ENCODE measurements at regions not wholly inside any gene's neighbourhood (a gene's known extent, or its start where the extent isn't known, plus 50 kb on each side); places are given as distances from the start of the nearest gene placed in this dataset.

DNA sequence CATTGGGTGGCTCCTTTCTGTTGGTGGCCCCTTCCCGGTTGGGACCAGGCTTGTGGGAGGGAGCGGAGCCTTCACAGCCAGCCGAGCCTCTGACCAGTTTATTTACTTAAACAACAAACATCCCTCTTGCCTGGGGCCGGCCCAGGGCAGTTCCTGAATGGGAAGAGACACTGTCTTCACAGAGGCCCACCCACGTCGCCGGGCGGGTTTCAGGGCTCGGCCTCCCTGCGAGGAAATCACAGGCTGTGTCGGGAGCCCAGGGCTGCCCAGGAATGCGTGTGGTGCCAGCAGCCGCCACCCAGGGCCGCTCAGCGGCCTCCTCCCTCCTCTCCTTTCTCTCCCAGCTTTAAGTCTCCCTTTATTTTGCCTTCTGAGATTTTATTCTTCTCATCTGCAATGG lies 132.5 kb downstream of the HSD17B3 start:
- H3K27me3 ChIP-seq = no peaks in the 10 kb centered on the region
- no peaks in the 10 kb centered on the region for H3K36me3 ChIP-seq
- no peak overlapping the region for H3K9ac ChIP-seq (ENCODE audit: low read depth in 2 of 2, low read length in 2 of 2)
- no peaks in the 10 kb centered on the region for H3K9me3 ChIP-seq
- no peak overlapping the region for H3K4me3 ChIP-seq
- TF ChIP-seq, protein P1, sequence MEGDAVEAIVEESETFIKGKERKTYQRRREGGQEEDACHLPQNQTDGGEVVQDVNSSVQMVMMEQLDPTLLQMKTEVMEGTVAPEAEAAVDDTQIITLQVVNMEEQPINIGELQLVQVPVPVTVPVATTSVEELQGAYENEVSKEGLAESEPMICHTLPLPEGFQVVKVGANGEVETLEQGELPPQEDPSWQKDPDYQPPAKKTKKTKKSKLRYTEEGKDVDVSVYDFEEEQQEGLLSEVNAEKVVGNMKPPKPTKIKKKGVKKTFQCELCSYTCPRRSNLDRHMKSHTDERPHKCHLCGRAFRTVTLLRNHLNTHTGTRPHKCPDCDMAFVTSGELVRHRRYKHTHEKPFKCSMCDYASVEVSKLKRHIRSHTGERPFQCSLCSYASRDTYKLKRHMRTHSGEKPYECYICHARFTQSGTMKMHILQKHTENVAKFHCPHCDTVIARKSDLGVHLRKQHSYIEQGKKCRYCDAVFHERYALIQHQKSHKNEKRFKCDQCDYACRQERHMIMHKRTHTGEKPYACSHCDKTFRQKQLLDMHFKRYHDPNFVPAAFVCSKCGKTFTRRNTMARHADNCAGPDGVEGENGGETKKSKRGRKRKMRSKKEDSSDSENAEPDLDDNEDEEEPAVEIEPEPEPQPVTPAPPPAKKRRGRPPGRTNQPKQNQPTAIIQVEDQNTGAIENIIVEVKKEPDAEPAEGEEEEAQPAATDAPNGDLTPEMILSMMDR (IDR thresholded peaks at IDR 0.05) = no peak
- H3K4me1 ChIP-seq = peaks cover 4% of the 10 kb centered on the region
- intact Hi-C loops (cut with DNase I) = no loop called here
- peak overlapping the region; percentile 65 for H3K27ac ChIP-seq
- DNase-seq = peak; percentile 66

DNA sequence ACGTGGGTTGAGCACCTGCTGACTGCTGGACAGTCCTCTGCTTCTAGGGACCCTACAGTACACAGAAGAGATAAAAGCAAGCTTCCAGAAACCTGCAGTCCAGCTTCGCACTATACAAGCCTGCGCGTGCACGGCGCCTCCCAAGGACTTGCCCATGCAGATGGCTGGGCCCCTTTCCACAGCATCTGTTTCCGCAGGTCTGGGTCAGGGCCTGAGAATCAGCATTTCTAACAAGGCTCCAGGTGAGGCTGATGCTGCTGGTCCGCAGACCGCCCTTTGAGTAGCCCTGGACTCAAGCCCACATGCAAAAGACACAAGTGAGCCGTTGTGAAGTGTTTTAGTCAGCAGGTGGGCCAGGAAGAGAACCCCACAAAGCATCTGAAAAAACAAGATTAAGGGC lies 133.1 kb downstream of the HSD17B3 start:
- no peak overlapping the region for H3K9ac ChIP-seq (ENCODE audit: low read depth in 2 of 2, low read length in 2 of 2)
- peaks cover 4% of the 10 kb centered on the region for H3K4me1 ChIP-seq
- no peaks in the 10 kb centered on the region for H3K9me3 ChIP-seq
- intact Hi-C loops (cut with DNase I) = no loop called here
- H3K4me3 ChIP-seq = no peak overlapping the region
- H3K36me3 ChIP-seq = no peaks in the 10 kb centered on the region
- DNase-seq = no peak
- no peaks in the 10 kb centered on the region for H3K27me3 ChIP-seq
- TF ChIP-seq, protein P1 (IDR thresholded peaks at IDR 0.05) = no peak
- peak overlapping the region; percentile 65 for H3K27ac ChIP-seq

DNA sequence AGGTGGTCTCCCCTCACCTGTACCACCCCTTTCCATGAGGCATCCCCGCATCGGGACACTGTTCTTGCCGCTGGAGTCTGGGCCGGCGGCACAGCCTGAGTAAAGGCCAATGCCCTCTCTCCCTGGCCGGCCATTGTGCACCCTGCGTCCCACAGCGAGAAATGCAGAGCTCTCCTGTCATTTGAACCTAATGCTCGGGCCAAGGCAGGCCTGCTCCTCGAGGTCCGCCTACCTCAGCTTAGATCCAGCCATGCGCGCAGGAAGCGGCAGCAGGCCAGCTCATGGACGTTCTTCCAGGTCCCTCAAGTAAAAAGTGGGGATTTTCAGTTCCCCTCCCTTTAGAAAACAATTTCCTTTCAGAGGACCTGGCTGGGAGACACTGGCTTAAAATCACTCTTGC lies 135.0 kb downstream of the HSD17B3 start:
- no peaks in the 10 kb centered on the region for H3K27me3 ChIP-seq
- H3K9ac ChIP-seq (ENCODE audit: low read depth in 2 of 2, low read length in 2 of 2) = no peak overlapping the region
- TF ChIP-seq, protein P1 (IDR thresholded peaks at IDR 0.05) = no peak
- H3K9me3 ChIP-seq = no peaks in the 10 kb centered on the region
- H3K27ac ChIP-seq = no peak overlapping the region
- no peak overlapping the region for H3K4me3 ChIP-seq
- intact Hi-C loops (cut with DNase I) = no loop called here
- H3K36me3 ChIP-seq = no peaks in the 10 kb centered on the region
- DNase-seq = no peak
- peaks cover 4% of the 10 kb centered on the region for H3K4me1 ChIP-seq

DNA sequence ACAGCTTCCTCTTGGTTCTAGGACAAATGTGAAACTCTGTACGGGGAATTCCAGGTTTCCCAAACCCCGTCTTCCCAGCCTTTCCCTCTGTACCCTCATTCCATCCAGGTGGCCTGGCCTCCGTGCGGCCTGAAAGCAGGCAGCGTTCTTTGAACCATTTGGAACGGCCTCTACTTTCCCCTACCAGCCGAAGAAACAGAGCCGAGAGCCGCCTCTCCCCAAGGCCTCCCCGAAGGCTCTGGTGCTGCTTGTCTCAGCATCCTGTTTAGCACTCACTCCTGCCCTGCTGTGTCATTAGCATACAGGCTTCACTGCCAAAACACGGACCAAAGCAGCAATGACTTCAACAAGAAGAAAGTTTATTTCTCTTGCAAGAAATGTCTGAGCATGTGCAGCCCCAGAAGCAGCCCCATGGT lies 137.7 kb downstream of the HSD17B3 start:
- DNase-seq = no peak
- H3K9ac ChIP-seq (ENCODE audit: low read depth in 2 of 2, low read length in 2 of 2) = no peak overlapping the region
- no peak overlapping the region for H3K27ac ChIP-seq
- H3K36me3 ChIP-seq = no peaks in the 10 kb centered on the region
- no peak overlapping the region for H3K4me3 ChIP-seq
- intact Hi-C loops (cut with DNase I) = no loop called here
- TF ChIP-seq, protein P1 (IDR thresholded peaks at IDR 0.05) = no peak
- no peaks in the 10 kb centered on the region for H3K9me3 ChIP-seq
- H3K27me3 ChIP-seq = no peaks in the 10 kb centered on the region
- no peaks in the 10 kb centered on the region for H3K4me1 ChIP-seq

DNA sequence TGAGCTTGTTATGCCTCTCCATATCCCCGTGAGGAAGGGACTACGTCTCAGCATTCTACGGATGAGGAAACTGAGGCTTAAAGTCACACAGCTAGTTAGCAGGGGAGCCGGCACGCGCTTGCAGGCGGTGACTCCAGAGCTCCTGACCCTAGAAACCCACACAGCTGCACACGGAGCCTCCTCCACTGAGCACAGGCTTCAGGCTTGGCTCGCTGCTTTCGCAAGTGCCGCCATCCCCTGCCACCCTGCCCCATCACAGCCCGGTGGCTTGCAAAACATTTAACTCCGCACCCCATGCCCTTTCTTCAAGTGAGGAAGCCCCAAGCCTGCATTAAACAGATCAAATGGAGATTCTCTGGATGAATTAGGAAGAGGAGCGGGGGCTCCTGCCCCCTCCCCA lies 138.3 kb downstream of the HSD17B3 start:
- TF ChIP-seq, protein P1 (IDR thresholded peaks at IDR 0.05) = no peak
- no peaks in the 10 kb centered on the region for H3K27me3 ChIP-seq
- no peak overlapping the region for H3K4me3 ChIP-seq
- intact Hi-C loops (cut with DNase I) = no loop called here
- no peak overlapping the region for H3K27ac ChIP-seq
- DNase-seq = no peak
- H3K9me3 ChIP-seq = no peaks in the 10 kb centered on the region
- no peak overlapping the region for H3K9ac ChIP-seq (ENCODE audit: low read depth in 2 of 2, low read length in 2 of 2)
- H3K4me1 ChIP-seq = no peaks in the 10 kb centered on the region
- no peaks in the 10 kb centered on the region for H3K36me3 ChIP-seq

DNA sequence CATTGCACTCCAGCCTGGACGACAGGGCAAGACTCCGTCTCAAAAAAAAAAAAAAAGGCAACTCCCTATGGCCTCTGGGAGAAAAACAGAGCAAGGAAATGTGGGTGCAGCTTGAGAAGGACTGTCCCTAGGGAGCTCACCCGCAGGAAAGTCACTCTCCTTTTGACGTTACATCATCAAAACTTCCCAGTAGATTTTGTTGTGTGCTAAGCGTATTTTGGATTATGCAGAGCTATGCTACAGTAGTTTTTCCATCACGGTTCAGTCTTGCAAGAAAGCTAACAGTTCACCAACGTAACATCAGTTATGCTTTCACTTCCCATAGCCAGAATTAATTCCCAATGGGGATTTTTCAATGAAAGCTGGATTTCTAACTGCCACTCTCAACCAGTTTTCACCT lies 138.8 kb downstream of the HSD17B3 start:
- no peak overlapping the region for H3K4me3 ChIP-seq
- intact Hi-C loops (cut with DNase I) = no loop called here
- no peaks in the 10 kb centered on the region for H3K27me3 ChIP-seq
- H3K9me3 ChIP-seq = no peaks in the 10 kb centered on the region
- H3K9ac ChIP-seq (ENCODE audit: low read depth in 2 of 2, low read length in 2 of 2) = no peak overlapping the region
- no peaks in the 10 kb centered on the region for H3K4me1 ChIP-seq
- H3K36me3 ChIP-seq = no peaks in the 10 kb centered on the region
- TF ChIP-seq, protein P1 (IDR thresholded peaks at IDR 0.05) = no peak
- H3K27ac ChIP-seq = no peak overlapping the region
- DNase-seq = no peak
